Esophagus (tissue), 2 donors: ENCODE measurements at regions not wholly inside any gene's neighbourhood (a gene's known extent, or its start where the extent isn't known, plus 50 kb on each side); places are given as distances from the start of the nearest gene placed in this dataset.

Experiments
- H3K27ac ChIP-seq, 2 donors: one replicate each; pipeline ENCODE4 v1.5.1; 2013; ENCODE audit warnings: low read depth in 2 of 2, mild to moderate bottlenecking in 2 of 2, inconsistent platforms in 1 of 2, low read length in 1 of 2, moderate library complexity in 1 of 2
- H3K27me3 ChIP-seq, 2 donors: one replicate each; pipeline ENCODE4 v1.6.1; 2013; ENCODE audit warnings: low read length in 2 of 2, control low read depth in 1 of 2, mild to moderate bottlenecking in 1 of 2; ENCODE audit not compliant: insufficient read depth in 2 of 2, control insufficient read depth in 1 of 2
- H3K36me3 ChIP-seq, 2 donors: one replicate each; pipeline ENCODE4 v1.6.1; 2013; ENCODE audit warnings: low read length in 1 of 2; ENCODE audit not compliant: control insufficient read depth in 2 of 2, insufficient read depth in 2 of 2
- H3K4me1 ChIP-seq, 2 donors: one replicate each; pipeline ENCODE4 v1.6.1; 2013; ENCODE audit warnings: low read length in 1 of 2; ENCODE audit not compliant: control insufficient read depth in 2 of 2, insufficient read depth in 2 of 2
- H3K4me3 ChIP-seq, 2 donors: one replicate each; pipeline ENCODE4 v1.5.1; 2013; ENCODE audit warnings: low read length in 2 of 2, mild to moderate bottlenecking in 2 of 2, low read depth in 1 of 2, moderate library complexity in 1 of 2
- H3K9me3 ChIP-seq, 2 donors: one replicate each; pipeline ENCODE4 v1.6.1; 2013; ENCODE audit warnings: mild to moderate bottlenecking in 2 of 2, low read depth in 1 of 2, low read length in 1 of 2, moderate library complexity in 1 of 2; ENCODE audit not compliant: control insufficient read depth in 2 of 2, insufficient read depth in 1 of 2
- WGBS, 2 donors: extraction: QIAGEN DNeasy Blood & Tissue Kit; methylation state at CpG; one replicate each; pipeline ENCODE4 v1.1.7; 2013; 5-methylcytosine and 5-hydroxymethylcytosine counted together
- donor health status: healthy with polysubstance abuse.
- donor health status: Bipolar disorder and iron deficiency.

GRCh38 chr16:50445621-50446555 lies 77.1 kb upstream of the BRD7 start:
- Histone ChIP-seq H3K27ac (no peak overlapping the region), H3K36me3 (no peaks in the 10 kb centered on the region), H3K4me3 (no peak overlapping the region), H3K27me3 (no peaks in the 10 kb centered on the region), H3K9me3 (peaks cover 11 to 15% of the 10 kb centered on the region in 2 donors), H3K4me1 (no peaks in the 10 kb centered on the region)
- WGBS, 2 donors, result 58 to 60% methylated on average over 19 of the region's 19 CpGs

DNA sequence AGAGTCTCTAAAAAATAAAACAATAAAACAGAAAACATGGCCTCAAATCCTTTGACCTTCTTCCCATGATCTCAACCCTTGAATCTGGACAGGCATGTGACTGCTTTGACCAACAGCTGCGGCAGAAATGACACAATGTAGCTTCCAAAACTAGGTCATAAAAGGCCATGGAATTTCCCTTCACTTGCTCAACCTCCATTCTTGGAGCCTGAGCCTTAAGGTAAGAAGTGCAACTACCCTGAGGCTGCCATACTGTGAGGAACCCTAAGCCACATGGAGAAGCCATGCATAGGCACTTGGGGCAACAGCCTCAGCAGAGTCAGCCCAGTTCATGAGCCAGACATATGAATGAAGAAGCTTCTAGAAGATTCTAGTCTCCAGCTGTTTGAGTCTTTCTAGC lies 75.7 kb upstream of the BRD7 start:
- Histone ChIP-seq H3K4me3 (no peak overlapping the region), H3K9me3 (peaks cover 15 to 16% of the 10 kb centered on the region in 2 donors), H3K36me3 (no peaks in the 10 kb centered on the region), H3K4me1 (no peaks in the 10 kb centered on the region), H3K27ac (no peak overlapping the region), H3K27me3 (no peaks in the 10 kb centered on the region)
- 54 to 72% methylated on average over 1 of the region's 1 CpG for WGBS, 2 donors

- no peaks in the 10 kb centered on the region for H3K27me3 ChIP-seq
- WGBS, 2 donors, result 93 to 95% methylated on average over 3 of the region's 3 CpGs
- no peak overlapping the region for H3K27ac ChIP-seq
- no peaks in the 10 kb centered on the region for H3K36me3 ChIP-seq
- H3K4me1 ChIP-seq, result no peaks in the 10 kb centered on the region
- H3K4me3 ChIP-seq, result no peak overlapping the region
- H3K9me3 ChIP-seq, result peaks cover 16 to 17% of the 10 kb centered on the region in 2 donors
These were observed 73.4 kb upstream of the BRD7 start for GRCh38 chr16:50442221-50442620.

GRCh38 chr16:50441486-50442157 lies 72.8 kb upstream of the BRD7 start:
- WGBS, 2 donors, result 71 to 83% methylated on average over 6 to 7 of the region's 7 CpGs
- H3K4me3 ChIP-seq, result no peak overlapping the region
- peaks cover 16 to 17% of the 10 kb centered on the region in 2 donors for H3K9me3 ChIP-seq
- H3K27ac ChIP-seq, result no peak overlapping the region
- no peaks in the 10 kb centered on the region for H3K36me3 ChIP-seq
- no peaks in the 10 kb centered on the region for H3K4me1 ChIP-seq
- H3K27me3 ChIP-seq, result no peaks in the 10 kb centered on the region

DNA sequence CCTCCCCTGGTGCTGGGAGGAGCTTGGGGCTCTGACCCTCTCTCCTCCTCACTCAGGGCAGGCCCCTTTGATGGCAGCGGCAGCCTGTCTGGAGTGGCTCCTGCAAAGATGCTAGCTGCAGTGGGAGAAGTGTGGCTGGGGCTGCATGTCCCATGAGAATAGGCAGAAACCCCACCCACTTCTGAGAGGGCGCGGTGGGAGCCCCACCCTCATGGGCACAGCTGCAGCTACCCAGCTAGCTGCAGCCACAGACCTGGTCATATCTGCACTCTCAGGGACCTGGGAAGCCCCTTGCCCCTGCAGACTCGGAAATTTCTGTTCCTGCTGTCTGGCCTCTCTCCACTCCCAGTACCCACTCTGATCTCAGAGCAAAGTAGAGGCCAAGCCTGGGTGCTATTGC lies 72.2 kb upstream of the BRD7 start:
- Histone ChIP-seq H3K36me3 (no peaks in the 10 kb centered on the region), H3K9me3 (peaks cover 16 to 17% of the 10 kb centered on the region in 2 donors), H3K4me3 (no peak overlapping the region), H3K4me1 (no peaks in the 10 kb centered on the region), H3K27ac (no peak overlapping the region), H3K27me3 (no peaks in the 10 kb centered on the region)
- WGBS, 2 donors, result 88 to 91% methylated on average over 4 of the region's 4 CpGs

GRCh38 chr16:50440531-50440930 lies 71.7 kb upstream of the BRD7 start:
- H3K4me1 ChIP-seq, result no peaks in the 10 kb centered on the region
- no peak overlapping the region for H3K27ac ChIP-seq
- no peak overlapping the region for H3K4me3 ChIP-seq
- no peaks in the 10 kb centered on the region for H3K27me3 ChIP-seq
- H3K36me3 ChIP-seq, result no peaks in the 10 kb centered on the region
- peaks cover 16 to 17% of the 10 kb centered on the region in 2 donors for H3K9me3 ChIP-seq
- 66 to 79% methylated on average over 2 of the region's 2 CpGs for WGBS, 2 donors

DNA sequence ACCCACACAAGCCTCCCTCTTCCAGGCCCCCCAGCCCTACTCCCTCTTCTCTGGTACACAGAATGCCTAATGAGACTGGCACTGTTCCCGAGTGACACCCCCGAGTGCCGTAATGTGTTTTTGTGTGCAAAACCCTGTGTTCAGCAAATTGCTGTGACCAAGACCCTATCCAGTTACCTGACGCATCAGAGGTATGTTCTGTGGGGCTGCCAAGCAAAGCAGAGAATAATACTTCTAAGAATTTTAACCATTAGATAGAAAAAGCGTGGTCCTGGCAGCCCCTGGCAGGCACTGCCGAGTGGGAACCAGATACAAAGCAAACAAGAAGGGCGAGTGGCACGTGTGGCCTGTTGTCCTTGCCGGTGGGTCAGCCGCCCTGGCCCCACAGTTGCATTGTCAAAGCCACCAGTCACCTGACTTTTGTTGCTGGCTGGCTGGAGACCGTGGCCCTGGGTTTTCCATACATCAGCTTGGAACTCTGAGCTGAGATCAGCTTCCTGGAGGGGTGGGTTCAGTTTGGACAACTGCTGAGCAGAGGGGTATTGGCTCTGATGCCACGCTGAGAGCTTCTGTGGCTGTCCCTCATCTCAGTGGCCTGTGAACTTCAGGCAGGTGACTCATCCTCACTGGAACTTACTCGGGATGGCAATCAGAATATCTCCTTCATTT lies 69.1 kb upstream of the BRD7 start:
- WGBS, 2 donors, result 72 to 76% methylated on average over 13 of the region's 13 CpGs
- Histone ChIP-seq H3K27ac (no peak overlapping the region), H3K4me1 (no peaks in the 10 kb centered on the region), H3K27me3 (no peaks in the 10 kb centered on the region), H3K36me3 (no peaks in the 10 kb centered on the region), H3K9me3 (peaks cover 14 to 16% of the 10 kb centered on the region in 2 donors), H3K4me3 (no peak overlapping the region)

DNA sequence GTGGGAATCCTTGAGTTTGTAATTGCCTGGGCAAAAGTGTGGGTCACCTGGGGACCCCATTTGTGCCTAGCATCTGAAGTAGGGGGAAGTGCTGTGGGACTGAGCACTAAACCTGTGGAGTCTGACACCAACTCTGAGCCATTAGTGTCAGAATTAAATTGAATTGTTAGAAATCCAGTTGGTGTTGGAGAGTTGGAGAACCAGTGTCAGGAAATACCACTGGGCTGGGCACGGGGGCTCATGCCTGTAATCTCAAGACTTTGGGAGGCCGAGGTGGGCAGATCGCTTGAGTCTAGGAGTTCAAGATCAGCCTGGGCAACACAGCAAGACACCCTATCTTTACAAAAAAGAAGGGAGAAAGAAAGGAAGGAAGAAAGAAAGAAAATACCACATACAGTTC lies 67.5 kb upstream of the BRD7 start:
- Histone ChIP-seq H3K27ac (no peak overlapping the region), H3K4me1 (no peaks in the 10 kb centered on the region)
- 83 to 95% methylated on average over 3 of the region's 3 CpGs for WGBS, 2 donors

DNA sequence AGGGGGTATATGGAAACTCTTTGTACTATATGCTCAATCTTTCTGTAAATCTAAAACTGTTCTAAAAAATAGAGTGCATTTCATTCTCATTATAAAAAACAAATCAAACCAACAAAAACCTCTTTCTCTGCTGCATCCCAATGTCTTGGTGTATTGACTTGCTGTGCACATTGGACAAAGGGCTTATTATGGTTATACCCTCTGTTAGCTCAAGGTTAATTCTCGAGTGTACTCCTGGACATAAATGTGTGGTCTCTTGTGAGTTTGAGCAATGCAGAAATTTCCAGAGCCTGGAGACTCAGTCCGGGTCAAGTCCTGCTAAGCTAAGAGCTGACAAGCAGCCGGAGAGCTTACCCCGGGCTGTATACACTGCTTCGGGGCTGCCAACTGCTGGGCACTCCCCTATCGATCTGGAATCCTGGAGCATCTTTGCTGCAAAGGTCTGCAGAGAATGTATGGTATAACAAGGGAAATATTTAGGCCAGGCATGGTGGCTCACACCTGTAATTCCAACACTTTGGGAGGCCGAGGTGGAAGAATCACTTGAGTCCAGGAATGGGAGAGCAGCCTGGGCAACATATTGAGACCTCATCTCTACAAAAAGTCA lies 66.2 kb upstream of the BRD7 start:
- no peaks in the 10 kb centered on the region for H3K4me1 ChIP-seq
- H3K36me3 ChIP-seq, result no peaks in the 10 kb centered on the region
- no peaks in the 10 kb centered on the region for H3K27me3 ChIP-seq
- no peak overlapping the region for H3K27ac ChIP-seq
- WGBS, 2 donors, result 83 to 87% methylated on average over 7 of the region's 7 CpGs
- peaks cover 0 to 2% of the 10 kb centered on the region in 2 donors for H3K9me3 ChIP-seq
- H3K4me3 ChIP-seq, result no peak overlapping the region

More for the DNA sequence above, 67.5 kb upstream of the BRD7 start:
- H3K9me3 ChIP-seq, result peaks cover 3 to 5% of the 10 kb centered on the region in 2 donors
- no peaks in the 10 kb centered on the region for H3K36me3 ChIP-seq
- H3K27me3 ChIP-seq, result no peaks in the 10 kb centered on the region
- no peak overlapping the region for H3K4me3 ChIP-seq
